Fibroblast of the aortic adventitia (primary cell): ENCODE measurements at regions not wholly inside any gene's neighbourhood (a gene's known extent, or its start where the extent isn't known, plus 50 kb on each side); places are given as distances from the start of the nearest gene placed in this dataset.

Source experiments
- DNase-seq: peaks from one replicate; pipeline ENCODE4 v3.0.0-alpha.2; 2010; ENCODE audit warnings: low read depth
- H3K4me3 ChIP-seq: 2 replicates; pipeline ENCODE4 v1.5.1; 2011; ENCODE audit warnings: low read depth, mild to moderate bottlenecking, control low read depth, low read length, moderate library complexity
- CTCF ChIP-seq: IDR thresholded peaks from 2 replicates; pipeline ENCODE4 v1.5.1; 2011; ENCODE audit warnings: mild to moderate bottlenecking, low read length, control low read depth, inconsistent platforms; ENCODE audit not compliant: insufficient read depth

- no peak for TF ChIP-seq CTCF
- no peak overlapping the region for H3K4me3 ChIP-seq
- DNase-seq, result no peak
These were observed 111.4 kb downstream of the LUZP4 start for GRCh38 chrX:115400960-115401359.

- no peak for DNase-seq
- no peak overlapping the region for H3K4me3 ChIP-seq
- no peak for TF ChIP-seq CTCF
These were observed 112.8 kb downstream of the LUZP4 start for GRCh38 chrX:115402299-115402698.

- no peak overlapping the region for H3K4me3 ChIP-seq
- TF ChIP-seq CTCF, result no peak
- peak; percentile 76 for DNase-seq
These were observed 119.4 kb downstream of the LUZP4 start for GRCh38 chrX:115408771-115409400.

- no peak overlapping the region for H3K4me3 ChIP-seq
- no peak for TF ChIP-seq CTCF
- DNase-seq, result peak; percentile 80
These were observed 120.0 kb downstream of the LUZP4 start for GRCh38 chrX:115409551-115409950.

- no peak for TF ChIP-seq CTCF
- no peak for DNase-seq
- no peak overlapping the region for H3K4me3 ChIP-seq
These were observed 121.4 kb downstream of the LUZP4 start for GRCh38 chrX:115410731-115411428.

GRCh38 chrX:115413246-115413878, 123.8 kb downstream of the LUZP4 start:
- TF ChIP-seq CTCF, result no peak
- no peak for DNase-seq
- no peak overlapping the region for H3K4me3 ChIP-seq
